Neural progenitor cell (in vitro differentiated cells): ENCODE measurements at regions not wholly inside any gene's neighbourhood (a gene's known extent, or its start where the extent isn't known, plus 50 kb on each side); places are given as distances from the start of the nearest gene placed in this dataset.

Experiments
- DNase-seq: peaks from one replicate; pipeline ENCODE4 v3.0.0-alpha.2; 2016; ENCODE audit warnings: low spot score
- H2AFZ ChIP-seq: fragments of 200-600 bp; sonication (generic); replicated peaks from 2 replicates; pipeline ENCODE4 v1.6.1; 2016; ENCODE audit warnings: antibody characterized with exemption
- H3F3A ChIP-seq: fragments of 200-600 bp; sonication (generic); 2 replicates; pipeline ENCODE4 v1.6.1; 2016; ENCODE audit warnings: antibody characterized with exemption, low read depth
- H3K27ac ChIP-seq: fragments of 200-600 bp; sonication (generic); 2 replicates; pipeline ENCODE4 v1.5.1; 2016; ENCODE audit warnings: mild to moderate bottlenecking
- H3K27me3 ChIP-seq: fragments of 200-600 bp; sonication (generic); 2 replicates; pipeline ENCODE4 v1.6.1; 2016; ENCODE audit warnings: mild to moderate bottlenecking, moderate library complexity
- H3K36me3 ChIP-seq: fragments of 200-600 bp; sonication (generic); 2 replicates; pipeline ENCODE4 v1.5.1; 2016
- H3K4me1 ChIP-seq: fragments of 200-600 bp; sonication (generic); 2 replicates; pipeline ENCODE4 v1.6.1; 2016; ENCODE audit warnings: mixed run types
- H3K4me2 ChIP-seq: fragments of 200-600 bp; sonication (generic); 2 replicates; pipeline ENCODE4 v1.6.1; 2016
- H3K4me3 ChIP-seq: fragments of 200-600 bp; sonication (generic); 2 replicates; pipeline ENCODE4 v1.5.1; 2016
- H3K79me2 ChIP-seq: fragments of 200-600 bp; sonication (generic); 2 replicates; pipeline ENCODE4 v1.6.1; 2016; ENCODE audit warnings: low read depth
- H3K9ac ChIP-seq: fragments of 200-600 bp; sonication (generic); 2 replicates; pipeline ENCODE4 v1.6.1; 2016
- H3K9me3 ChIP-seq: fragments of 200-600 bp; sonication (generic); 2 replicates; pipeline ENCODE4 v1.5.1; 2016; ENCODE audit warnings: low read depth
- H4K20me1 ChIP-seq: fragments of 200-600 bp; sonication (generic); 2 replicates; pipeline ENCODE4 v1.6.1; 2016; ENCODE audit warnings: low read depth
- H3K27ac Mint-ChIP-seq: 3 replicates; pipeline ENCODE4 v1.8.0; 2021; ENCODE audit warnings: mixed read lengths
- H3K27me3 Mint-ChIP-seq: 2 replicates; pipeline ENCODE4 v1.8.0; 2022; ENCODE audit warnings: low read depth, mild to moderate bottlenecking, inconsistent platforms, moderate library complexity, mixed read lengths; ENCODE audit not compliant: insufficient read depth
- H3K36me3 Mint-ChIP-seq: 3 replicates; pipeline ENCODE4 v1.8.0; 2021; ENCODE audit warnings: mixed read lengths
- H3K4me1 Mint-ChIP-seq: 3 replicates; pipeline ENCODE4 v1.8.0; 2021; ENCODE audit warnings: mixed read lengths
- H3K4me3 Mint-ChIP-seq: 3 replicates; pipeline ENCODE4 v1.8.0; 2021; ENCODE audit warnings: mild to moderate bottlenecking, moderate library complexity, mixed read lengths
- H3K9me3 Mint-ChIP-seq: 3 replicates; pipeline ENCODE4 v1.8.0; 2020; ENCODE audit warnings: mixed read lengths
- EZH2 ChIP-seq: fragments of 200-600 bp; sonication (generic); IDR thresholded peaks from 2 replicates; pipeline ENCODE4 v1.6.1; 2017; ENCODE audit warnings: antibody characterized with exemption, mild to moderate bottlenecking, moderate library complexity
- EZH2phosphoT487 ChIP-seq: fragments of 200-600 bp; sonication (generic); IDR thresholded peaks from 2 replicates; pipeline ENCODE4 v1.6.1; 2017; ENCODE audit warnings: antibody characterized with exemption
- TF ChIP-seq, protein P1 (sequence below): fragments of 200-600 bp; sonication (generic); IDR thresholded peaks from 2 replicates; pipeline ENCODE4 v1.5.1; 2017; ENCODE audit warnings: antibody characterized with exemption, mild to moderate bottlenecking

DNA sequence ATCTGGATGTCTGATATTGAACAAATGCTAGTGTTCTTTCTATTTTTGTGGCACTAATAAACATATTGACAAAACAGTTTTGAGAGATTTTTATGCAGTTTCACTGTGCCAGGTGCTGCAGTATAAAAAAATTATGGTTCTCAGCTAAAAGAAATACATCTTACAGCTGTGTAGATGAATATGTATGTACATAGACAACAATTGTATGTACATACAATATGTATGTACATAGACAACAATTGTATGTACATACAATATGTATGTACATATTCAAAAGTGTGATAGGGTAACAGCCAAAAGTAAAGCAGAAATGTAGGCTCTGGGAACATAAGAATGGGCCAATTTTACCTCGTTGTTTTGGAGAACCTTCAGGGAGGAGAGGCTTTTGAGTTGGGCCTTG, 390.0 kb upstream of the RPS6KA3 start:
- Mint-ChIP-seq H3K4me3 (no peak overlapping the region), H3K27ac (no peak overlapping the region), H3K36me3 (no peaks in the 10 kb centered on the region), H3K4me1 (no peaks in the 10 kb centered on the region), H3K9me3 (peaks cover 5% of the 10 kb centered on the region), H3K27me3 (no peaks in the 10 kb centered on the region)
- DNase-seq: no peak
- Histone ChIP-seq H3K9me3 (peaks cover 11% of the 10 kb centered on the region), H3F3A (no peaks in the 10 kb centered on the region), H3K4me1 (no peaks in the 10 kb centered on the region), H3K36me3 (no peaks in the 10 kb centered on the region), H4K20me1 (no peaks in the 10 kb centered on the region), H3K9ac (no peak overlapping the region), H3K27me3 (no peaks in the 10 kb centered on the region), H3K27ac (no peak overlapping the region), H3K79me2 (no peaks in the 10 kb centered on the region), H3K4me2 (no peak overlapping the region), H2AFZ (no peak overlapping the region), H3K4me3 (no peak overlapping the region)
- TF ChIP-seq EZH2 (no peak), EZH2phosphoT487 (no peak)
- TF ChIP-seq, protein P1, sequence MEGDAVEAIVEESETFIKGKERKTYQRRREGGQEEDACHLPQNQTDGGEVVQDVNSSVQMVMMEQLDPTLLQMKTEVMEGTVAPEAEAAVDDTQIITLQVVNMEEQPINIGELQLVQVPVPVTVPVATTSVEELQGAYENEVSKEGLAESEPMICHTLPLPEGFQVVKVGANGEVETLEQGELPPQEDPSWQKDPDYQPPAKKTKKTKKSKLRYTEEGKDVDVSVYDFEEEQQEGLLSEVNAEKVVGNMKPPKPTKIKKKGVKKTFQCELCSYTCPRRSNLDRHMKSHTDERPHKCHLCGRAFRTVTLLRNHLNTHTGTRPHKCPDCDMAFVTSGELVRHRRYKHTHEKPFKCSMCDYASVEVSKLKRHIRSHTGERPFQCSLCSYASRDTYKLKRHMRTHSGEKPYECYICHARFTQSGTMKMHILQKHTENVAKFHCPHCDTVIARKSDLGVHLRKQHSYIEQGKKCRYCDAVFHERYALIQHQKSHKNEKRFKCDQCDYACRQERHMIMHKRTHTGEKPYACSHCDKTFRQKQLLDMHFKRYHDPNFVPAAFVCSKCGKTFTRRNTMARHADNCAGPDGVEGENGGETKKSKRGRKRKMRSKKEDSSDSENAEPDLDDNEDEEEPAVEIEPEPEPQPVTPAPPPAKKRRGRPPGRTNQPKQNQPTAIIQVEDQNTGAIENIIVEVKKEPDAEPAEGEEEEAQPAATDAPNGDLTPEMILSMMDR: no peak

DNA sequence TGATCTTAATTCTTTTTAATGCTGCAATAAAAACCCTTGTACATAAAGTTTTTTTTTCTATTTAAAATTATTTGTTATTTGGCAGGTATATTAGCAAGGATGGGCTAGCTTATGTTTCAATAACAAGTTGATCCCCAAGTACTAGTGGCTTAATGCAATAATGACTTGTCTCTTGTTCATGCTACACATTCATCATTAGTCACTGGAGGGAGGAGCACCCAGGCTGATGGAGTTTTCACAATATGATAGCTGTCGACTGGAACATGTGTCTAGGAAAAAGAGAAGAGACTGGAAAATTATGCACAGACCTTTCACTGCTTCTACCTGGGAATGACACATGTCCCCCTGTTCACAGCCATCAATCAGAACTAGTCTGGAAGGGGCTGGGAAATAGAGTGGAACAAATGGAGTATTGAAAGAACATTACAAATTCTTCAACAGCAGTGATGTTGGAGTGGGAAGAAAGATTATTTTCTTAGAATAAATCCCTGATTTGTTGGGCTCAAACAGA, 387.9 kb upstream of the RPS6KA3 start:
- Histone ChIP-seq H3K27me3 (no peaks in the 10 kb centered on the region), H2AFZ (no peak overlapping the region), H3K4me3 (no peak overlapping the region), H3K4me2 (no peak overlapping the region), H4K20me1 (no peaks in the 10 kb centered on the region), H3K4me1 (no peaks in the 10 kb centered on the region), H3F3A (no peaks in the 10 kb centered on the region), H3K9ac (no peak overlapping the region), H3K36me3 (no peaks in the 10 kb centered on the region), H3K27ac (no peak overlapping the region), H3K9me3 (peaks cover 13% of the 10 kb centered on the region), H3K79me2 (no peaks in the 10 kb centered on the region)
- Mint-ChIP-seq H3K27ac (no peak overlapping the region), H3K4me3 (no peak overlapping the region), H3K4me1 (no peaks in the 10 kb centered on the region), H3K27me3 (no peaks in the 10 kb centered on the region), H3K9me3 (peaks cover 5% of the 10 kb centered on the region), H3K36me3 (no peaks in the 10 kb centered on the region)
- DNase-seq: no peak
- TF ChIP-seq EZH2 (no peak), EZH2phosphoT487 (no peak)
- TF ChIP-seq, protein P1: no peak

DNA sequence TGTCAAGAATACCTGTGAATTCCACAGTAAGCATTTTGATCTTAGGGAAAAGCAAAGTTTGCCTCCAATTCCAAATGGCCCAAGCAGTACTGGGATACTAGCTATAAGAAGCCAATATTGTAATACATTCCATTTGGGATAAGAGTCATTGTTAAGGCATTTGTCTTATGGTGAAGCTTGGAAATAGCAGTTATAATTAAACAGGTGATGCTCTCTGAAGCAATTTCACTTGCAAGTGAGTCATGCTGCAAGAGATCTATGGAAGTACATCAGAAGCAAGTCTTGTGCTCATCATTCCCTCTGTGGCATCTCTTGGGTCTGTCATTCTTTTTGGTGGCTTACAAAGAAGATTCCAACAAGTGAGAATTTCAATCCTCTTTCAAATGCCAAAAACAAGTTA, 386.4 kb upstream of the RPS6KA3 start:
- no peaks in the 10 kb centered on the region for H3K36me3 ChIP-seq
- H4K20me1 ChIP-seq: no peaks in the 10 kb centered on the region
- no peaks in the 10 kb centered on the region for H3K4me1 Mint-ChIP-seq
- H3K4me1 ChIP-seq: no peaks in the 10 kb centered on the region
- no peak overlapping the region for H3K9ac ChIP-seq
- TF ChIP-seq EZH2phosphoT487: no peak
- TF ChIP-seq, protein P1: no peak
- TF ChIP-seq EZH2: no peak
- no peak overlapping the region for H3K27ac ChIP-seq
- H2AFZ ChIP-seq: no peak overlapping the region
- H3K9me3 ChIP-seq: peaks cover 13% of the 10 kb centered on the region
- H3K4me3 Mint-ChIP-seq: no peak overlapping the region
- H3K27me3 ChIP-seq: no peaks in the 10 kb centered on the region
- H3K79me2 ChIP-seq: no peaks in the 10 kb centered on the region
- no peaks in the 10 kb centered on the region for H3K9me3 Mint-ChIP-seq
- H3K36me3 Mint-ChIP-seq: no peaks in the 10 kb centered on the region
- no peak overlapping the region for H3K4me3 ChIP-seq
- no peak overlapping the region for H3K27ac Mint-ChIP-seq
- H3F3A ChIP-seq: no peaks in the 10 kb centered on the region
- DNase-seq: no peak
- no peak overlapping the region for H3K4me2 ChIP-seq
- H3K27me3 Mint-ChIP-seq: no peaks in the 10 kb centered on the region
